HL-60 (cell line): ENCODE measurements at regions not wholly inside any gene's neighbourhood (a gene's known extent, or its start where the extent isn't known, plus 50 kb on each side); places are given as distances from the start of the nearest gene placed in this dataset.

Experiments used
- CTCF ChIP-seq: IDR thresholded peaks from one replicate; pipeline ENCODE4 v1.5.1; 2011; ENCODE audit warnings: low read length, control low read depth, inconsistent platforms; ENCODE audit not compliant: insufficient read depth
- POLR2AphosphoS5 ChIP-seq: IDR thresholded peaks from 2 replicates; pipeline ENCODE4 v1.6.1; 2012; ENCODE audit warnings: low read depth

- TF ChIP-seq CTCF (no peak), POLR2AphosphoS5 (no peak)
These were observed 218.2 kb upstream of the RFX3 start for GRCh38 chr9:3743901-3744413.
